Suprapubic skin (tissue), 4 donors: ENCODE measurements at regions not wholly inside any gene's neighbourhood (a gene's known extent, or its start where the extent isn't known, plus 50 kb on each side); places are given as distances from the start of the nearest gene placed in this dataset.

Experiments used
- EP300 ChIP-seq: sonication (generic); formaldehyde crosslinking; IDR thresholded peaks from one replicate; pipeline ENCODE4 v1.6.1; 2017; ENCODE audit warnings: antibody characterized with exemption
- POLR2A ChIP-seq, 2 donors: fragments of 450-650 bp; IDR thresholded peaks; one replicate each; pipeline ENCODE4 v1.6.1; 2017; ENCODE audit warnings: antibody characterized with exemption in 2 of 2, mild to moderate bottlenecking in 2 of 2, moderate library complexity in 2 of 2
- POLR2AphosphoS5 ChIP-seq, 3 donors: sonication (generic); formaldehyde crosslinking; IDR thresholded peaks; one replicate each; pipeline ENCODE4 v1.6.1; 2017; ENCODE audit warnings: antibody characterized with exemption in 3 of 3
- TF ChIP-seq, protein P1 (sequence below), 2 donors: fragments of 200-600 bp in 1 of 2; fragments of 450-650 bp in 1 of 2; sonication (generic) in 1 of 2; IDR thresholded peaks; one replicate each; pipeline ENCODE4 v1.5.1; 2016 to 2019; ENCODE audit warnings: antibody characterized with exemption in 2 of 2, mild to moderate bottlenecking in 1 of 2, moderate library complexity in 1 of 2

DNA sequence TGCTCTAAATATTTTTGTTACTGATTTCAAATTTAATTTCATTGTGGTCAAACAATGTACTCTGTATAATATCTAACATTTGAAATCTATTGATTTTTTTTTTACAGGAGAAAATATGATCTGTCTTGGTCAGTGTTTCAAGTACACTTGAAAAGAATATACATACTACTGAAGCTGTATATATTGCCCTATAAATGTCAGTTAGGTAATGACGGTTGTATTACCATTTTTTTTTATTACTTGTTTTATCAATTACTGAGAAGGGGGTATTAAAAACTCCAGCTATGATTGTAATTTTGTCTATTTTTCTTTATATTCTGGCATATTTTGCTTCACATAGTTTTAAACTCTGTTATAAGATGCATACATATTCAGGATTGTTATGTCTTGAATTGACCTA is 59.7 kb upstream of the CACHD1 start:
- TF ChIP-seq, protein P1, sequence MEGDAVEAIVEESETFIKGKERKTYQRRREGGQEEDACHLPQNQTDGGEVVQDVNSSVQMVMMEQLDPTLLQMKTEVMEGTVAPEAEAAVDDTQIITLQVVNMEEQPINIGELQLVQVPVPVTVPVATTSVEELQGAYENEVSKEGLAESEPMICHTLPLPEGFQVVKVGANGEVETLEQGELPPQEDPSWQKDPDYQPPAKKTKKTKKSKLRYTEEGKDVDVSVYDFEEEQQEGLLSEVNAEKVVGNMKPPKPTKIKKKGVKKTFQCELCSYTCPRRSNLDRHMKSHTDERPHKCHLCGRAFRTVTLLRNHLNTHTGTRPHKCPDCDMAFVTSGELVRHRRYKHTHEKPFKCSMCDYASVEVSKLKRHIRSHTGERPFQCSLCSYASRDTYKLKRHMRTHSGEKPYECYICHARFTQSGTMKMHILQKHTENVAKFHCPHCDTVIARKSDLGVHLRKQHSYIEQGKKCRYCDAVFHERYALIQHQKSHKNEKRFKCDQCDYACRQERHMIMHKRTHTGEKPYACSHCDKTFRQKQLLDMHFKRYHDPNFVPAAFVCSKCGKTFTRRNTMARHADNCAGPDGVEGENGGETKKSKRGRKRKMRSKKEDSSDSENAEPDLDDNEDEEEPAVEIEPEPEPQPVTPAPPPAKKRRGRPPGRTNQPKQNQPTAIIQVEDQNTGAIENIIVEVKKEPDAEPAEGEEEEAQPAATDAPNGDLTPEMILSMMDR (IDR thresholded peaks at IDR 0.05): no peak
- TF ChIP-seq EP300: no peak
- no peak for TF ChIP-seq POLR2A (IDR thresholded peaks at IDR 0.05)
- no peak for TF ChIP-seq POLR2AphosphoS5 (IDR thresholded peaks at IDR 0.05)
